OCI-LY1 (cell line): ENCODE measurements at regions not wholly inside any gene's neighbourhood (a gene's known extent, or its start where the extent isn't known, plus 50 kb on each side); places are given as distances from the start of the nearest gene placed in this dataset.

Experiments
- EZH2 ChIP-seq: fragments of 200-600 bp; sonication (generic), shearing (Covaris generic); IDR thresholded peaks from 2 replicates; pipeline ENCODE4 v1.8.0; 2017; ENCODE audit warnings: borderline replicate concordance, mixed run types, mild to moderate bottlenecking, antibody characterized with exemption, low read length, moderate library complexity, mixed read lengths
- TF ChIP-seq, protein P1 (sequence below): fragments of 200-600 bp; sonication (generic), shearing (Covaris generic); IDR thresholded peaks from 2 replicates; pipeline ENCODE4 v1.5.1; 2017; ENCODE audit warnings: mild to moderate bottlenecking, antibody characterized with exemption, low read length, moderate library complexity, mixed read lengths

GRCh38 chr5:13356226-13356625 lies 588.3 kb downstream of the DNAH5 start:
- TF ChIP-seq, protein P1, sequence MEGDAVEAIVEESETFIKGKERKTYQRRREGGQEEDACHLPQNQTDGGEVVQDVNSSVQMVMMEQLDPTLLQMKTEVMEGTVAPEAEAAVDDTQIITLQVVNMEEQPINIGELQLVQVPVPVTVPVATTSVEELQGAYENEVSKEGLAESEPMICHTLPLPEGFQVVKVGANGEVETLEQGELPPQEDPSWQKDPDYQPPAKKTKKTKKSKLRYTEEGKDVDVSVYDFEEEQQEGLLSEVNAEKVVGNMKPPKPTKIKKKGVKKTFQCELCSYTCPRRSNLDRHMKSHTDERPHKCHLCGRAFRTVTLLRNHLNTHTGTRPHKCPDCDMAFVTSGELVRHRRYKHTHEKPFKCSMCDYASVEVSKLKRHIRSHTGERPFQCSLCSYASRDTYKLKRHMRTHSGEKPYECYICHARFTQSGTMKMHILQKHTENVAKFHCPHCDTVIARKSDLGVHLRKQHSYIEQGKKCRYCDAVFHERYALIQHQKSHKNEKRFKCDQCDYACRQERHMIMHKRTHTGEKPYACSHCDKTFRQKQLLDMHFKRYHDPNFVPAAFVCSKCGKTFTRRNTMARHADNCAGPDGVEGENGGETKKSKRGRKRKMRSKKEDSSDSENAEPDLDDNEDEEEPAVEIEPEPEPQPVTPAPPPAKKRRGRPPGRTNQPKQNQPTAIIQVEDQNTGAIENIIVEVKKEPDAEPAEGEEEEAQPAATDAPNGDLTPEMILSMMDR, result no peak
- no peak for TF ChIP-seq EZH2
